LNCAP (cell line): ENCODE measurements at regions not wholly inside any gene's neighbourhood (a gene's known extent, or its start where the extent isn't known, plus 50 kb on each side); places are given as distances from the start of the nearest gene placed in this dataset.

ENCODE experiments used
- CTCF ChIP-seq: fragments of 450-650 bp; IDR thresholded peaks from 2 replicates; pipeline ENCODE4 v1.5.1; 2017; ENCODE audit warnings: mild to moderate bottlenecking

- TF ChIP-seq CTCF, result no peak
Measured at GRCh38 chr1:209364716-209365115, 218.8 kb upstream of the CAMK1G start.

- TF ChIP-seq CTCF, result no peak
Measured at GRCh38 chr1:209367061-209367772, 216.3 kb upstream of the CAMK1G start.

DNA sequence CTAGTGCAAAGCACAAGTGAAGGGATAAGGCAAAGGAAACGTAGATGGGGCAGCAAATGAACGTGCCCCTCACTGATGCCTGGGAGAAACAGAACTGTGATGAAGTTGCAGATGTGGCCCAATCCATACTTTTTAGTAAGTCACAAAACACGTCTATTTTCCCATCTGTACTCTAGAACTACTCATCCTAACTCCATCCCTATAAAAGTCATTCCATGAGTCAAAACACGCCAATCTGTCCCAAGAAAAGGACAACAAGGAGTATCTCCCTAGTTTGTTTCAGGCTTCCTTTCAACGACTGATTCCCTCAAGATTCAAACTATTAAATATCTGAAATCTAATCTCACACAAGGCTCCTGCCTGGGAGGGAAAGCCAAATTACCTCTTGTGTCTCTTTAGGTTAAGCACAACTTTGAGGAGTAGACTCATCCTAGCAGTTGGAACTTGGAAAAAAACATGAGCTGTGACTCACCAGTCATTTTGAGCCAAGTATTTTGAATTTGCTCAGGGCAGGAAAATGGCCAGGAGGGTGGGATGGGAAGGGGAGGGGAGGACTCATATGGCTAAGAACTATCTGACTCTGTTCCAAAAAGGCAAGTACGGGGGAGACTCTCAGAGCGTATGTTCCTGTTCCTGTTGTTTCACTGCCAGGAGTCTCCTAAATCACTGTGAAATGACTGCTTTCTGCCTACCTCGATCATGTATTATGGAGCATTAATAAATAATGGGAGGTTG lies 214.5 kb upstream of the CAMK1G start:
- no peak for TF ChIP-seq CTCF

DNA sequence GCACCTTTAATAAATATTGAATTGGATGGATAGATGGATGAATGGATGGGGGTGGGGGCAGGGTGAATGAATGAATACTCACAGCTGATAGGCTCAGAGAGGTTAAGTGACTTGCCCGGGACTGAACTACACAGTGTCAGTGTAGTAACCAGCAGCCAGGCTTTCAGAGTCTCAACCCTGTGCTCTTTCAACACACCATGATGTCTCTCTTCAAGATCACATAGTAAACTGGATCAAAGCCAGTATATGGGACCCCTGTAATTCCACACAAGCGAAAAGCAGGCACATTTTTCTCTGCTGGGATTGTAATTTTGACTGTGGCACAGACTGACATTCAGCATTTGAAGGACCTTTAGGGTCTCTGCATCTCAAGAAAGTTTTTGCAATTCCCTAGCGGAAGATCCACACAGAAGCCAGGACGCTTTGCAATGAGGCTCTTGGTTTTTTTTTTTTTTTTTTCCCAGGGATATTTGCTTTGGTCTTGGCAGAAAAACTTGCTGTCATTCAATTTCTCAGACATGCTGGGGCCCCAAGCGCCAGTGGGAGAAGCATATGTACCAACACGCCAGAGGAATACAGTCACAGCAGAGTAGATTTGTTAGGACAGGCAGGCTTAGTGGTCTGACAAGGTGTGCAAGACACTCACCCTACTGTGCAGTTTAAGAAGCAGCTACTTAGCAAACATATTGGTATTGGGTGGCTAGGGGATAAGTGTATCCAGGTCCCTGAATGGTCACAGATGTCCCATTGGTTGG lies 213.1 kb upstream of the CAMK1G start:
- no peak for TF ChIP-seq CTCF

- no peak for TF ChIP-seq CTCF
Measured at GRCh38 chr1:209375097-209375496, 208.4 kb upstream of the CAMK1G start.

DNA sequence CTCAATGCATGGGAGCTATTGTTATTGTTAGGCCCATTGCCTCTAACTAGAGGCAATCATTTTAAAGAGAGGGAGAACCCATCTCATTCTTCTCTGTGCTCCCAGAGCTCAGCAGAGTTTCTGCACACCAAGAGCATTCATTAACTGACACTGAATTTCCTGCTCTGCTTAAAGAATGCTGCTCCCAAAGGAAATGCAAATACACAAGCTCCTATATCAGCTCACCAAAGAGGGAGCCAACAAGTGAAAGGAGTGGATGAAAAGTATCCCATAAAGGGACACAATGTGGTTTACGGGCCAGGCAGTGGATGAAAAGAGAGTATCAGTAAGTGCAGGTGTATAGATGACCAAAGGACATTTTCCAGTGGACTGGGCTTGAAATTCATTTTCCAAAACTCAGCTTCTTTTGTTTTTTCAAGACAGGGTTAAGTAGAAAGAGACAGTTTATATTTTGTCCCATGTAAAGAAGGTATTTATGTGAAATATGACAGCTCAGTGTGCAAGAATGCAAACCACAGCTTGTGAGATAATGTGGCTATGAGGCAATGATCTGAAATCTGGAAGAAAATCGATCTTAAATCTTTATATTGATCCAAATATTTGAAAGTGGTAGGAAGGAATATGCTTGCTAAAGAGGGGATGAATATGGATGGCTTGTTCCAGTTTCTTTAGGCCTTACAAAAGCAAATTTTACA lies 207.7 kb upstream of the CAMK1G start:
- no peak for TF ChIP-seq CTCF

GRCh38 chr1:209376774-209377173 lies 206.7 kb upstream of the CAMK1G start:
- no peak for TF ChIP-seq CTCF
